ENCODE measurements at regions not wholly inside any gene's neighbourhood (a gene's known extent, or its start where the extent isn't known, plus 50 kb on each side); places are given as distances from the start of the nearest gene placed in this dataset.

GRCh38 chr15:59953392-59953883 is 50.7 kb upstream of the FOXB1 start (continued):
- TF ChIP-seq ZNF610 (tag by site-specific recombination; IDR thresholded peaks at IDR 0.05; ENCODE audit: borderline replicate concordance) (peak; percentile 79; the same call in 1 of the 2 replicates), ZNF629 (tag by site-specific recombination; IDR thresholded peaks at IDR 0.05) (peak; percentile 90), ZNF26 (tag by site-specific recombination; IDR thresholded peaks at IDR 0.05) (no peak), ZNF670 (tag by site-specific recombination; IDR thresholded peaks at IDR 0.05; ENCODE audit: low read depth) (no peak), SP3 (tag by site-specific recombination; IDR thresholded peaks at IDR 0.05) (peak; percentile 52; the same call in 1 of the 2 replicates), KLF7 (tag by site-specific recombination; IDR thresholded peaks at IDR 0.05; ENCODE audit: borderline replicate concordance) (peak; percentile 95), ZNF639 (tag by site-specific recombination; IDR thresholded peaks at IDR 0.05) (peak; percentile 96), ZNF560 (tag by site-specific recombination; IDR thresholded peaks at IDR 0.05; ENCODE audit: borderline replicate concordance) (no peak), KLF16 (tag by site-specific recombination; IDR thresholded peaks at IDR 0.05) (peak; percentile 72; the same call in 1 of the 2 replicates), ZNF580 (tag by site-specific recombination; IDR thresholded peaks at IDR 0.05) (peak; percentile 96), ZNF398 (tag by site-specific recombination; IDR thresholded peaks at IDR 0.05) (peak; percentile 32; the same call in 1 of the 2 replicates), ZBTB1 (tag by site-specific recombination; IDR thresholded peaks at IDR 0.05) (no peak), GLI2 (tag by site-specific recombination; IDR thresholded peaks at IDR 0.05; ENCODE audit: borderline replicate concordance, low read depth) (peak; percentile 99), GFI1B (tag by site-specific recombination; IDR thresholded peaks at IDR 0.05) (peak; percentile 97), REPIN1 (tag by site-specific recombination; IDR thresholded peaks at IDR 0.05; ENCODE audit: low read depth) (no peak), ZNF596 (tag by site-specific recombination; IDR thresholded peaks at IDR 0.05) (peak; percentile 76), IKZF3 (tag by site-specific recombination; IDR thresholded peaks at IDR 0.05) (peak; percentile 98), ZBTB8A (tag by site-specific recombination; IDR thresholded peaks at IDR 0.05) (peak; percentile 86), SCRT1 (tag by site-specific recombination; IDR thresholded peaks at IDR 0.05; ENCODE audit: borderline replicate concordance) (peak; percentile 87), TSHZ1 (tag by site-specific recombination; IDR thresholded peaks at IDR 0.05; ENCODE audit: borderline replicate concordance) (peak; percentile 85), ZBTB20 (tag by site-specific recombination; IDR thresholded peaks at IDR 0.05) (0 out of 2 replicates have a peak, but pooled peaks have one; percentile 20), ZNF423 (tag by site-specific recombination; IDR thresholded peaks at IDR 0.05) (no peak), SCRT2 (tag by site-specific recombination; IDR thresholded peaks at IDR 0.05) (peak; percentile 67; the same call in 1 of the 2 replicates), ZNF501 (tag by site-specific recombination; IDR thresholded peaks at IDR 0.05) (peak; percentile 86), ZNF645 (tag by site-specific recombination; IDR thresholded peaks at IDR 0.05) (peak; percentile 77; the same call in 1 of the 2 replicates), ZNF621 (tag by site-specific recombination; IDR thresholded peaks at IDR 0.05) (no peak)
- TF ChIP-seq, protein P1, sequence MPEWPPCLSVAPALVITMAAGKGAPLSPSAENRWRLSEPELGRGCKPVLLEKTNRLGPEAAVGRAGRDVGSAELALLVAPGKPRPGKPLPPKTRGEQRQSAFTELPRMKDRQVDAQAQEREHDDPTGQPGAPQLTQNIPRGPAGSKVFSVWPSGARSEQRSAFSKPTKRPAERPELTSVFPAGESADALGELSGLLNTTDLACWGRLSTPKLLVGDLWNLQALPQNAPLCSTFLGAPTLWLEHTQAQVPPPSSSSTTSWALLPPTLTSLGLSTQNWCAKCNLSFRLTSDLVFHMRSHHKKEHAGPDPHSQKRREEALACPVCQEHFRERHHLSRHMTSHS (tag by site-specific recombination; IDR thresholded peaks at IDR 0.05): peak; percentile 94
- TF ChIP-seq, protein P2, sequence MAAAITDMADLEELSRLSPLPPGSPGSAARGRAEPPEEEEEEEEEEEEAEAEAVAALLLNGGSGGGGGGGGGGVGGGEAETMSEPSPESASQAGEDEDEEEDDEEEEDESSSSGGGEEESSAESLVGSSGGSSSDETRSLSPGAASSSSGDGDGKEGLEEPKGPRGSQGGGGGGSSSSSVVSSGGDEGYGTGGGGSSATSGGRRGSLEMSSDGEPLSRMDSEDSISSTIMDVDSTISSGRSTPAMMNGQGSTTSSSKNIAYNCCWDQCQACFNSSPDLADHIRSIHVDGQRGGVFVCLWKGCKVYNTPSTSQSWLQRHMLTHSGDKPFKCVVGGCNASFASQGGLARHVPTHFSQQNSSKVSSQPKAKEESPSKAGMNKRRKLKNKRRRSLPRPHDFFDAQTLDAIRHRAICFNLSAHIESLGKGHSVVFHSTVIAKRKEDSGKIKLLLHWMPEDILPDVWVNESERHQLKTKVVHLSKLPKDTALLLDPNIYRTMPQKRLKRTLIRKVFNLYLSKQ (tag by site-specific recombination; IDR thresholded peaks at IDR 0.05; ENCODE audit: borderline replicate concordance): peak; percentile 87; the same call in 1 of the 2 replicates
